DMS153 treated with DMSO at 0.1 percent for 48 hours (cell line): ENCODE measurements at regions not wholly inside any gene's neighbourhood (a gene's known extent, or its start where the extent isn't known, plus 50 kb on each side); places are given as distances from the start of the nearest gene placed in this dataset.

Source experiments
- DNase-seq: peaks from one replicate; lab custom pipeline; 2025; ENCODE audit not compliant: unreplicated experiment; lab: John Stamatoyannopoulos, UW

DNA sequence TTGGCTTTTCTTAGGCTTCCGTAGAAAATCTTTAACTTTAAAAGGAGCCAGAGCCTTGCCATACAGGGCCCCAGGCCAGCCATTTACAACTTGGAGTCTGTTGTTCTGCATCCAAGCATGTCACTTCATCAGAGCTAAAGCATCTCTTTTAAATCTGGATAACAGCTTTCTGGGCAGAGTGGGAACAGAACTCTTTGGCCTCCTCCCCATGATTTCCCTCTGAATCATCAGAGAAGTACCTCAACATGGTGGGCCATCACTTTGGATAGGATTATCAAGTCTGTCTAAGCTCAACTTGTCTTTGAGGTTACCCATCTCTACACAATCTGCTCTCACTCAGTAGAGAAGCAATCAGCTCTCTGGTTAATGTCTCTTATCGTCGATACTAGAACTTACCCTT lies 170.9 kb downstream of the SLC6A15 start:
- no peak for DNase-seq

DNA sequence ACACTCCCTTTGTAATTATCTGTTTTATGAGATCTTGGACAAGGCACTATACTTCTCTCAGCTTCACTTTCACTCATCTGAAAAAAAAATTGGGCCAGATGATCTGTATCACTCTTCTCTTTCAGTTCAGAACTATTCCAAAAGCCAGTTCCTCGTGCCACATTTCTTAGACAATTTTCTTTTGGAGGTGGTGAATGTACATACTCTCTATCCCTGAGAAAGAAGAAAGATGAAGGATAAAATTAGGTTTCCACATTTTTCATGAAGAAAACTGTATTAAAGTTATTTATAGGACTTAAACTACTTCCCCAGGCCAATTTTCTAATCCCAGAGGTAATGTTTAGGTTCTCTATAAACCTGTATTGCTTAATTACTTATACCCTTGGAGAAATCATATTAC lies 171.6 kb downstream of the SLC6A15 start:
- DNase-seq: no peak

- DNase-seq: no peak
These were observed 172.0 kb downstream of the SLC6A15 start for GRCh38 chr12:84740602-84741001.

- DNase-seq: no peak
These were observed 174.1 kb downstream of the SLC6A15 start for GRCh38 chr12:84738481-84738972.

- DNase-seq: no peak
These were observed 179.7 kb downstream of the SLC6A15 start for GRCh38 chr12:84732828-84733340.

DNA sequence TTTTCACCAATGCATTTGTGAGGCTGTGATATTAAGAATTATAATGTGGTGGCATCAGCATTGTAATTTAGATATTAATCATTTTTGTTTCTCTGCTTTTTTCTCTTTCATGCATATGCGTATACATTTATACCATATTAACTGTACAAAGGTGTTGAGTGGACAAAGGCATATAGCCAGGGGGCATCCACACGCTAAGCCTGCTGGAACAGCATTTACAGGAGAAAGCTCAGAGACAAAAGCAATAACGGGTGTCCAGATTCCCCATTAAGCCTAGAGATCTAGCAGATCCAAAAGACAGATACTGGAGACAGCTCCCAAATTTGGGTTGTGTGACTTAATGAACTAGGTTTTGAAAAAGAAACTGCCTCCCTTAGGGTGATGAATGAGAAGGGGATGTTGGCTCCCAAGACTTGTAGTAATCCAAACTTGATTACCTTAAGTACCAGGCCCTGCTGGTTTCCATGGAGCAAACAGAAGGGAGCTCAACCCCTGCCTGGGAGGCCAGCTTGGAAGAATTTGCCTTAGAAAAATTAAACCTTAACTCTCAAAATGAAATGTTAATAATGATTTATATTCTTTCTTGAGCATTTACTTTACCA lies 181.9 kb downstream of the SLC6A15 start:
- DNase-seq: no peak

DNA sequence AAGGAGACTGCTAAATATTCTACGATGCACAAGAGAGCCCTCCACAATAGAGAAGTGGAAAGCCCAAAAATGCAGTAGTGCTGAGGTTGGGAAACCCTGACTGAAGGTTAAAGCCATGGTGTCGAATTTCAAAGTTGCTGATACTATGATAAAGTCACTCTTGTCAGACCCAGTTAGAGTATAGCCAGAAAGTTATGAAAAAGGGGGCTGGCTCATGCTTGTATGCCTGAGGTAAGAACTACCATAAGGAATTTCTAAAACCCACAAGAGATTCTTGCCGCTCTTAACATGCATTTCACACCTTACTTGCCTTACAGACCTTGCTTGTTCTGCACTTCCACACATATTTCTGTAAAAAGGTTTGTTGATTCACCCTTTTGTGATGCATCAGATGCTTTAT lies 184.6 kb downstream of the SLC6A15 start:
- DNase-seq: peak; percentile 42

GRCh38 chr12:84726780-84727179 lies 185.8 kb downstream of the SLC6A15 start:
- no peak for DNase-seq

DNA sequence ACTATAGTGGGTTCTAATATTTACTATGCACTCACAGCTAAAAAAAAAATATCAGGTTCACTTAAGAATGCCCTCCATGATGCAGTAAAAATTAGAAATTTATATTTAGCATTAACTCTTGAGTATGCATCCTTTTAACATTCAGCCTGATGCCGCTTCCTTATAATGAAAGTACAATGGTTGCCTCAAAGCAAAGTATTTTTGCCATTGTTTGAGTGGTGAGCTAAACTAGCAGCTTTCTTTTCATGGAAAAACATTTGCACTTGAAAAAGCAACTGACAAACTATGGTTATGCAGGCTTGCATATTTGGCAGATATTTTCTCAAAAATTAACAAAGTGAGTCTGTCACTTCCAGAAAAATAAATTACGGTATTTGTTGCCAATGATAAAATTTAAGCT lies 188.6 kb downstream of the SLC6A15 start:
- DNase-seq: no peak

GRCh38 chr12:84719997-84720396 lies 192.6 kb downstream of the SLC6A15 start:
- DNase-seq: no peak

GRCh38 chr12:84718906-84719305 lies 193.7 kb downstream of the SLC6A15 start:
- no peak for DNase-seq

- DNase-seq: no peak
These were observed 199.9 kb downstream of the SLC6A15 start for GRCh38 chr12:84712747-84713146.

DNA sequence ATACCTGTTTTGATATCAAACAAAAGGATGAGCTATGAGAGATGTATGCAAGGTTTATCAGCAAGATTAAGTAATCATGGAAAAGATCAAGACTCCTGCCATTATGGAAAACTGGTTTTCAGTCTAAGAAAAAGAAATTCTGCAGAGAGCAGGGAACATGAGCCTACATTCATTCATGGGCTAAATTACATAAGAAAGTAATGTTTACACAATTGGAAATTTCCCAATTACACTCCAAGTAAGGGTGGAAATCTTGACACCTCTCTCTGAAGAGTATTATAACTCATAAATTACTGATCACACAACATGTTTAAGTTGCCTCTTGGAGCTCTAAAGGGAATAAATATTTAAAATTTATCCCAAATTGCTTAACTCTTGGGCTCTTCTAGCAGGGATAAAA lies 206.2 kb downstream of the SLC6A15 start:
- DNase-seq: no peak

DNA sequence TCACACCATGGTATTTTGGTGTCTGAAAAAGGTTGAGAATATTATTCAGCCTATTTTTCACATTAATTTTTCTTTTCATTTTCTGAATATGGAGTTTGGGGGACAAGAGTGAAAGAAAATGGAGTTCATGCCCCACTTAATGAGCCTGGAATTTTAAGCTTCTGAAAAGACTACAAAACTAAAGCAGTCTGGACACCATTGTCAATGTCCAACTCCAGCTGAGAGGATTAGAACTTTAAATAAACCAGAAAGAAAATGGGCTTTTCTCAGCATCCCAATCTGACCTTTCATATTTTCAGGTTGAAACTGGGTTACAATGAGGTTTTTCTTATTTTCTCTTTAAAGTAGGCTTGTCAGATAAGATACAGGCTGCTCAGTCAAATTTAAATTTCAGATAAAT lies 207.7 kb downstream of the SLC6A15 start:
- no peak for DNase-seq

DNA sequence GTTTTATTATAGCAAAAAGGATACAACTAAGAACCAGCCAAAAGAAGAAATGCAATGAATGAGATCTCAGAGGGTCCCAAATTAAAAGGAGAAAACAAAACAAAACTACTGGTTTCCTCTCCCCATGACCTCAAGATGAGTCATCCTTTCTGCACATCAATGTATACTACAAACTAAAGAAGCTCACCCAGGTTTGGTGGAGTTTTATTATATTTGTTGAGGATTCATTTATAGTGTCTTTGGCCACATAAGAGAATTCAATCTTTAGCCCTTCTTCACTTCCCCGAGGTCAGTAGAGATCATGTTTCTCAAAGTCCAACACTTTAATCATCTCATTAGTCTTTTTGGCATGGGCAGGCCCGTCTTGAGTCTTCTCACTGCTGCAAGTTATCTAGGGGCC lies 210.6 kb downstream of the SLC6A15 start:
- no peak for DNase-seq

DNA sequence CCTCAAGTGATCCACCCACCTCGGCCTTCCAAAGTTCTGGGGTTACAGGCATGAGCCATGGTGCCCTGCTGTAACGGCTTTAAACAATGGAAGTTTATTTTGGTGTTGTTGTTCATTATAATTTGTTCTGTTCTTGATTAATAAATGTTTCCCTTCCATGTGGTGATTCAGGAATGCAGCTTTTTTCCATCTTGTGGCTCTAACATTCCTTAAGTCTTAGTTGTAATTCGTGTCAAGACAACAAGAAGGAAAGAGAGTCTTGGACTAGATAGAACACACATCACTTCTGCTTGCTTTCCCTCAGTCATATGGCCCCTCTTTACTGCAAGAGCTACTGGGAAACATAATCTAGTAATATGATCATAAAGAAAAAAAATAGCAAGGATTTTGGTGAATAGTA lies 211.6 kb downstream of the SLC6A15 start:
- DNase-seq: no peak

- no peak for DNase-seq
These were observed 213.8 kb downstream of the SLC6A15 start for GRCh38 chr12:84698576-84699333.

DNA sequence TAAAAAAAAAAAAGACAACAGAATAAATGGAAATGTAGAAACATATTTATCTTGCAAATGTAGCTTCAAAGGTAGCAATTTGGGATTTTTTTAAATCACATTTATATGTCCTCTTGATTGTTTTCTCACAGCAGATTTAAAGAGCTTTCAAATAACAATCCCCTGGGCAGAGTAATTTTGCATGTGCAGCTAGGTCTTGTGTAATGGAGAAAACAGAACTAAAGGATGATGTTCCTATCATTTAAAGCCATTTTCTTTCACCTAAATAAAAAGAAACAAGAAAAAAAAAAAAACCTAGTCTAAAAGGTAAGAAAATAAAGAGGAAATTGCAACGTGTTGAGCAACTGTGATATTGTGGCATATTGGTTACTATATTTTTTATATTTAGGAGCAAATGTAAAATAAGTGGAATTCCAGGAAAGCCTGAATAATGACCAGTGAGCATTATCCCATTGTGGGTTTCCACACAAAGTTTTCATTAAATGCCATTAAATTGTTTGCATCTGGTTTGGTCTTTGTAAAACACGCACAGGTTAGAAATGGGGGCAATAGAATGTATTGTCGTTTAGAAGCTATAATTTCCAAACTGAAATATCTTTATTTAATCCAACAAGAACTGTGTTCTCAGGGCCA lies 215.6 kb downstream of the SLC6A15 start:
- DNase-seq: no peak

GRCh38 chr12:84696281-84696680 lies 216.3 kb downstream of the SLC6A15 start:
- no peak for DNase-seq

- no peak for DNase-seq
These were observed 218.5 kb downstream of the SLC6A15 start for GRCh38 chr12:84694116-84694515.

DNA sequence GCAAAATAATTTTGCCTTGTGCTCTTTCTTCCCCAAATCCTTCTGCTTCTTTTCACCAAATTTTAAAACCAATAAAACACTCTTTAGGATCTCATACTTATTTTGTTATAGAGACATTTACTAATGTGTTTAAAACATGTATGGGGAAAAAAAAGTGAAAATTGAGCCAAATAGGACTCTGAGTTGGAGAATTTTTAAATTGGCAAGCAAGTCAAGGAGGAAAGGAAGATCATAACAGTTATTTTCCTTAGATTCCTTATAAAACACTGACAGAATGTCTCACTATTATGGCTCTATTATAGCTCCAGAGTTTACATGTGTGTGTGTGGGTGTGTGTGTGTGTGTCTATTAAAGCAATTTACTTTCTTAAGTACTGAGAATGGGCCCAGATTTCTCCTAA lies 220.5 kb downstream of the SLC6A15 start:
- no peak for DNase-seq

DNA sequence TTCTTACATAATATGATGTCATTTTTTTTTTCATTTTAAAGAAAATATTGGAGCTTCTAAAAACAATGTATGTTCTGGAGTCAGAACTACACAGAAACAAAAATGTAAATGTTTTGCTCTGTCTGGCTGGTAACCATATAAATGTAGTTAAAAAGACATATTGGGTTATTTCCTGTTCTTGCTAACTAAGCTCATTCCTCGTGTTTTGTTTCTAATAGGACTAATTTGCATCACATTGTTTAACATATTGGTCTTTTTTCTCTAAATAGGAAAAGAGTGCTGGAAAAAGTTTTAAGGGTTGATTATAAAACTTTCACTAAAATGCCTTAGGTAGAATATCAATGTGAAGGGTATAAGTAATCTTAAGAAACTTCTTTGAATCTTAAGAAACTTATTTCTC lies 221.3 kb downstream of the SLC6A15 start:
- no peak for DNase-seq
